ENCODE measurements at regions not wholly inside any gene's neighbourhood (a gene's known extent, or its start where the extent isn't known, plus 50 kb on each side); places are given as distances from the start of the nearest gene placed in this dataset.

DNA sequence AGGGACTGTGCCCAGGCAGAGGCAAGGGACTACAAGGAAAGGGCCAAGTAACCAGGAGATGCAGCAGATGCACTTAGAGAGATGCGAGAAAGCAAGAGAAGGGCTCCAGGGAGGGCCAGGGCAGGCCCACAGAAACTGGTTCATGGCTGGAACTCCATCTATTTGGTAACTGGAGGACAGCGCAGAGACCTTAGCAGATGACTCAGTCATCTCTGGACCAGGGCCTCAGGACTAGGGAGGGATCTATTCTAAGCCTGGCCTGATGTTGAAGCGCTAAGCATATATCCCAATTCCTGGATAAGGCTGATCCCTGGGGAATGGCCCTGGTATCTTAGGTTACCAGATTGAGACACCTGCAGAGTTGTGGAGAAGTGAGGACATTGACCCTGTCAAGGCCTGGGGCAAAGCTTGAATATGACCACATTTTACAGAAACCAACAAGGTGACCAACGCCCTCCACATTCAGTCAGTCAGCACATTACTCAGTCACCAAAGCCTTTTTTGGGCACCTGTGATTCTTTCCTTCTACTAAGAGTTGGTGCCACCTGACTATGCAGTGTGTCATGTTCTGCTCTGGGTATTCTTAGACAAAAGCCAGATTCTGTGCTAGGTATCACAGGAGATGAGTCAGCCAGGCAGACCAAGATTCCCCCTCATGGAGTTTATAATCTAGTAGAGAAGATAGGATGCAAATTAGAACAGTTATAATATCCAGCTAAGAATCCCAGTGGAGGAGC is 68.4 kb upstream of the SLCO3A1 start:
- TF ChIP-seq, protein P1, sequence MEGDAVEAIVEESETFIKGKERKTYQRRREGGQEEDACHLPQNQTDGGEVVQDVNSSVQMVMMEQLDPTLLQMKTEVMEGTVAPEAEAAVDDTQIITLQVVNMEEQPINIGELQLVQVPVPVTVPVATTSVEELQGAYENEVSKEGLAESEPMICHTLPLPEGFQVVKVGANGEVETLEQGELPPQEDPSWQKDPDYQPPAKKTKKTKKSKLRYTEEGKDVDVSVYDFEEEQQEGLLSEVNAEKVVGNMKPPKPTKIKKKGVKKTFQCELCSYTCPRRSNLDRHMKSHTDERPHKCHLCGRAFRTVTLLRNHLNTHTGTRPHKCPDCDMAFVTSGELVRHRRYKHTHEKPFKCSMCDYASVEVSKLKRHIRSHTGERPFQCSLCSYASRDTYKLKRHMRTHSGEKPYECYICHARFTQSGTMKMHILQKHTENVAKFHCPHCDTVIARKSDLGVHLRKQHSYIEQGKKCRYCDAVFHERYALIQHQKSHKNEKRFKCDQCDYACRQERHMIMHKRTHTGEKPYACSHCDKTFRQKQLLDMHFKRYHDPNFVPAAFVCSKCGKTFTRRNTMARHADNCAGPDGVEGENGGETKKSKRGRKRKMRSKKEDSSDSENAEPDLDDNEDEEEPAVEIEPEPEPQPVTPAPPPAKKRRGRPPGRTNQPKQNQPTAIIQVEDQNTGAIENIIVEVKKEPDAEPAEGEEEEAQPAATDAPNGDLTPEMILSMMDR (IDR thresholded peaks at IDR 0.05; ENCODE audit: poor library complexity, severe bottlenecking), result no peak
- TF ChIP-seq EP300 (conservative IDR thresholded peaks at IDR 0.05; ENCODE audit: poor library complexity, severe bottlenecking) (no peak), SMC3 (conservative IDR thresholded peaks at IDR 0.05; ENCODE audit: poor library complexity) (no peak)
